AG09319 (cell line): ENCODE measurements at regions not wholly inside any gene's neighbourhood (a gene's known extent, or its start where the extent isn't known, plus 50 kb on each side); places are given as distances from the start of the nearest gene placed in this dataset.
"Not testable (repeated sequence)": the region's sequence is repeated elsewhere in the genome, so short reads cannot be mapped to it uniquely, and the experiment has no call there.

Experiments used
- DNase-seq: peaks from one replicate; pipeline ENCODE4 v3.0.0-alpha.2; 2010; ENCODE audit warnings: low read depth; ENCODE audit errors: extremely low read depth
- TF ChIP-seq, protein P1 (sequence below): IDR thresholded peaks from 2 replicates; pipeline ENCODE4 v1.5.1; 2011; ENCODE audit warnings: low read depth, mild to moderate bottlenecking, inconsistent platforms, low read length, moderate library complexity

DNA sequence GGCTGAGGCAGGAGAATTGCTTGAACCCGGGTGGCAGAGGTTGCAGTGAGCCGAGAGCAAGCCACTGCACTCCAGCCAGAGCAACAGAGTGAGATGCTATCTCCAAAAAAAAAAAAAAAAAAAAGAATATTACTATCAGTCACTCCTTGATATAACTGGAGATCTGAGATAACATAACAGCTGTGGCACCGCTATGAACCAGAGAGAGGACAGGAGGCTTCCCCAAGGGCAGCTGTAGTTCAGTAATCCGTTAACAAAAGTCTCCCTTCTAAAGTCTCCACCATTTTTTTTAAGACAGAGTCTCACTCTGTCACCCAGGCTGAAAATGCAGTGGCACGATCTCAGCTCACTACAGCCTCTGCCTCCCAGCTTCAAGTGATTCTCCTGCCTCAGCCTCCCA is 120.5 kb downstream of the SEPTIN7 start:
- DNase-seq, result not testable (repeated sequence)

DNA sequence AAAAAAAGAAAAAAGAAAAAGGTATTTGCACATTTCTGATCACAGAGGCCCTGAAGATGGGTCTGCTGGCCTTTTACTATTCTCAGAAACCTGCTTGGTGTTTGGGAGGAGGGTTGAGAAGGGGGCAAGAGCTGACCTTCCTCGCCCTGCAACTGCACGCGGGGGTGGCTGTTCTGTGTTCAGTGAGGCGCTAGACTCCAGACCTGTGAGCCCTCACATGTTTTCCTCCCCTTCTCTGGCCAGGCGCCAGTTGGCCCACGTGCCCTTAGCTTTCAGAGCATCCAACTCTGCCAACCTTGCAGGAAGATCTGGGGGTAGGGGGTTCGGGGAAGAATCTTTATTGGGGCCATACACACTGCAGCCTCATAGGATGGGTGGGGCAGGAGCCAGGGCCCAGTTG is 123.8 kb downstream of the SEPTIN7 start:
- DNase-seq, result not testable (repeated sequence)

DNA sequence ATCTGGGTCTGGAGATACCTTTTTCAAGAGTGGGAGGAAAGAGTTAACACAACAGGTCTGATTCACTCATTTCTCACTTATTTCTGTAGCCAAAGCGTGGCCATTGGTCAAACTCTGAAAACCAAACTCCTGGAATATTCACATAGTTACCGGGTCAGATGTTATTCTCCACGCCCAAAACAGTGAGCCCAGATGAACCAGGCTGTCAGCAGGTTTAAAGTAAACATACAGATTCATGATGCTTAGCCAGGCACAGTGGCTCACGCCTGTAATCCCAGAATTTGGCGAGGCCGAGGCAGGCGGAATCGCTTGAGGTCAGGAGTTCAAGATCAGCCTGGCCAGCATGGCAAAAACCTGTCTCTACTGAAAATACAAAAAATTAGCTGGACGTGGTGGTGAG is 126.1 kb downstream of the SEPTIN7 start:
- not testable (repeated sequence) for DNase-seq

DNA sequence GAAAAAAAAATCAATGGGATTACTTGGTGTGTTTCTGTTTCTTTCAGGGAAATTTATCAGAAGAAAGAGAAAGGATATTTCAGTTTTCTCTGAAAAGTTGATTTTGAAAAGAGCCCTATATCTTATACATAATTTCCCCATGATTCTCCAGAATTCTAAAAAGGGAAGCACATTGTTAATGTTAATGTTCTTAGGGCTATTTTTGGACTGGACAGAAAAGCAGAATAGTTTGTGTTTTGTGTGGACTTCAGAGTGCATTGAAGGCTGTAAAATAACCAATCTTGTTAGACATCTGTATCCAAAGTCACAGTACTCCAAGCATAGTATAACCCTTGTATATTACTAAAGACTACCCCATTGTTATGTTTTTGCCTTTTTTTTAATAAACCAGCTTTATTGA is 130.3 kb downstream of the SEPTIN7 start:
- DNase-seq, result not testable (repeated sequence)

DNA sequence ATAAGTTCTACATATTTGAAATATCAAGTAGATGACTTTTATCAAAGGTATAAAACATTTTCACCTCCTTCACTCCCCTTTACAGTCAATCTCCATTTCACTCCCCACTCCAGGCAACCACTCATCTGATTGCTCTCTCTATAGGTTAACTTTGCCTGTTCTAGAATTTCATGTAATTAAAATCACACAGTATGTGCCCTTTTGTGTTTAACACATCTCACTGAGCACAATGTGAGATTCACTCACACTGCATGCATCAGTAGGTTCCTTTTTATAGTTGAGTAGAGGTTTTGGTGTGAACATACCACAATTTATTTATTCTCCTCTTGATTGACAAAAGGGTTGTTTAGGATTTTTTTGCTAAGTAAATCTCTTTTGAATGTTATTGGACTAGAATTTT is 130.7 kb downstream of the SEPTIN7 start:
- not testable (repeated sequence) for DNase-seq

DNA sequence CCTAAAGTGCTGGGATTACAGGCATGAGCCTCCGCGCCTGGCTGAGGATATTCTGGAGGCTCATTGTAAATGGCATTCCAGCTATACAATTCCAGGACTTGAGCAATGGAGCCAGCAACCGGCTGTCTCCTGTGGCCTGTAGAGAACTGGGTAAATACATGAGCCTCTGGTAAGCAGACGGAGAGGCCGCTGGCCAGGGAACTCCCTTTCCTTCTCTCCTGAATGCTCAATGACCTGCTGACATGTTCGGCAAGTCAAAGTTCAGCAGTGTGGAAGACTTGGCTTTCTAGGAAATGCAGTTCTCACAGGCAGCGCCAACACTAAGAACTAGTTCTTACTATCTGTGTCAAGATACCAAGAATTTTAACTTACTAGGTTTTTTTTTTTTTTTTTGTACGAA is 139.8 kb downstream of the SEPTIN7 start:
- DNase-seq, result not testable (repeated sequence)

DNA sequence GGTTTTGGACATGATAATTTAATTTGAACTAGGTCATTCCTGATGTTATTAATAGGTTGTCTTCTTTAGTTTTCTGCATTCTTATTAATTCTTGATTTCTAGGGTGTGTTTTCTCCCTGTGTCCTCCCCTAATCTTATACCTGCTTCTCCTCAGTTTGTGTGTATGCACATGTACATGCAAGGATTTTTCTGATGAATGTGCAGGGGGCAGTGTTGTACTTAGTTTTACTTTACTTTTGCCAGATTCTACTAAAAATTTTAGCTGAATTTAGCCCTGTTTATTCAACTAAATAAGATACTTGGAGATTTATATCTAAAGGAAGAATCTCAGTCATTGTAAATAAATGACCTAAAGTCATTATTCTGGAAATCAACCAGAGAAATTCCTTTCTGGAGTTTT is 144.8 kb downstream of the SEPTIN7 start:
- DNase-seq, result not testable (repeated sequence)

DNA sequence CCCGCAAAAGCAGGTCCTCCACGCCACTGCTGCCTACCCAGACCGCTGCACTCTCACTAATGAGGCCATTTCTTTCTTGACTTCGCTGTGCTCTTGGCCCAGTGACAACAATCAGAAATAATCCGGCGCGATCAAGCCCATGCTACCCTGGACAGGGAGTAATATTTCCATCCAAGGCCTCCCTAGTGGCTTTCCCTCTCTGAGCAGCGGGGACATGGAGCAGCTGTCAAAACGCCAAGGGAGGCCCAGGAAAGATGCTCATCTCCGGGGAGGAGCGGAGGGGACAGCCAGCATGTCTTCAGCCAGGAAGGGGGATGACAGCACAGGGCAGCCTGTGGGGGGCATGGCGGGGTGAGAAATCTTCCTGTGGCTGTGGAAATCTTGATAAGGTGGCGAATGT is 154.9 kb downstream of the SEPTIN7 start:
- DNase-seq, result not testable (repeated sequence)

DNA sequence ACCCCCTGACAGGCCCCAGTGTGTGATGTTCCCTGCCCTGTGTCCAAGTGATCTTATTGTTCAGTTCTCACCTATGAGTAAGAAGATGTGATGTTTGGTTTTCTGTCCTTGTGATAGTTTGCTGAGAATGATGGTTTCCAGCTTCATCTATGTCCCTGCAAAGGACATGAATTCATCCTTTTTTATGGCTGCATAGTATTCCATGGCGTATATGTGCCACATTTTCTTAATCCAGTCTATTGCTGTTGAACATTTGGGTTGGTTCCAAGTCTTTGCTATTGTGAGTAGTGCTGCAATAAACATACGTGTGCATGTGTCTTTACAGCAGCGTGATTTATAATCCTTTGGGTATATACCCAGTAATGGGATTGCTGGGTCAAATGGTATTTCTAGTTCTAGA is 156.1 kb downstream of the SEPTIN7 start:
- DNase-seq, result not testable (repeated sequence)

DNA sequence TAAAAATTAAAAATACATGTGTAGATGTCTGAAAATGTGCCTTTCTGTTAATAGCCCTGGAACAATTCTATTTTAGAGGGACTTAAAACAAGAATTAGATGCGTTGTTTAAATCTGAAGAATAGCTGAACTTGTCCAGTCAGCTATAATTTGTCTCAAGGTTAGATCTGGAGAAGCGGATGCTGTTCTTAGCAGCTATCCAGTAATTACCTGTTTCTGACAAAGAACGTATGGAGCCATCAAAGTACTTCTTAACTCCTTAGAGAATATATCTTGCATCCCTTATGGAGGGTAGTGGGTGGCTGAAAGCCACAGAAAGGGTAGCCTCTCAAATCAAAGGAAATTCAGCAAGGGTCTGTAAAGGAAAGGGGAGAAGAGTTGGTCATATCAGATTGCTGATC is 160.4 kb downstream of the SEPTIN7 start:
- DNase-seq, result not testable (repeated sequence)

DNA sequence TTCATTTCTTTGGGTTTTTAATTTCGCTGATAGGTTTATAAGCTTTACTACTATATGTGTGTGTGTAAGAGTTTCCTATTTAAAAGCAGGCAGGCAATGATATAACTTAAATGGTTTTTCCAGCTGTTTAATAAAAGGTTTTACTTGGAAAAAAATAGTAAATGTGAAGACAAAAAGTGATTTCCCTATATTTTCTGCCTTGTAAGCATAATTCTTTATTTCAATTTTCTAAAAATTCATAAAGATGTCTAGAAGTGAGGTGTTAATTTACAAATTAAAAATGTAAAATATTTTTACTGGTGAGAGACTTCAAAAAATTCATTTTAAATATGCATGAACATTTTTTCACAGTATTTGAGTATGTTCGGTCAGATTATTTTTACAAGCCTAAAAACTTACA is 161.8 kb downstream of the SEPTIN7 start:
- not testable (repeated sequence) for DNase-seq

DNA sequence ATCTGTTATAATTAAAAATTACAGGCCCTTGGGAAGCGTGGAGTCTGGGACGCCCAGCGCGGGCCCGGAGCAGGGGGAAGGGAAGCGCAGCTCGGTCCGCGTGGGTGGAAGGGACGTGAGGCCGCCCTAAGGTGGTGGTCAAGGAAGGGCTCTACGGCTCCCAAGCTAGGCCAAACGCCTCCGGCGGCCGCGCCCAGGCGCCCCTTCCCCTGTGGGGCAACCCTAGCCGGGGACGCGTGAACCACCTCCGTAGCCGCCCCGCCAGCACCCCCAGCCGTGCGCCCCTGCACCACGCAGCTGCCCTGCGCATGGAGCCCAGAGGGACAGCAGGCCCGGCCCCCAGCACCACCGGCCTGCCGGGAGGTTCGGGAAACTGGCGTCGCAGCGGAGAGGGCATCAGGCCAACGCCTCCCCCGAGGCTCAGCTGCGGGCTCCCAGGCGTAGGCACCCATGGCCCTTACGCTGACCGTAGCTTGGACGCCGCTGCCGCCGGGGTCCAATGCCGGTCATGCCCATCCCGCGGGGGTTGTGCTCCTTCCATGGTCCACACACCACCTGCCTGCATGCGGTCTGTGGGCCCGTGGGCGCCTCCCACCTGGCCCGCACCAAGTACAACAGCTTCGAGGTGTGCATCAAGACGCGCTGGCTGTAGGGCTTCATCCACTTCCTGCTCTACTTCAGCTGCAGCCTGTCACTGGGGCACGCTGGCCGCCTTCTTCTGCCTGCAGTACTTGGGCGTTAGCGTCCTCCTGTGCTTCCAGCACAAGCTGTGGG is 166.7 kb downstream of the SEPTIN7 start:
- TF ChIP-seq, protein P1, sequence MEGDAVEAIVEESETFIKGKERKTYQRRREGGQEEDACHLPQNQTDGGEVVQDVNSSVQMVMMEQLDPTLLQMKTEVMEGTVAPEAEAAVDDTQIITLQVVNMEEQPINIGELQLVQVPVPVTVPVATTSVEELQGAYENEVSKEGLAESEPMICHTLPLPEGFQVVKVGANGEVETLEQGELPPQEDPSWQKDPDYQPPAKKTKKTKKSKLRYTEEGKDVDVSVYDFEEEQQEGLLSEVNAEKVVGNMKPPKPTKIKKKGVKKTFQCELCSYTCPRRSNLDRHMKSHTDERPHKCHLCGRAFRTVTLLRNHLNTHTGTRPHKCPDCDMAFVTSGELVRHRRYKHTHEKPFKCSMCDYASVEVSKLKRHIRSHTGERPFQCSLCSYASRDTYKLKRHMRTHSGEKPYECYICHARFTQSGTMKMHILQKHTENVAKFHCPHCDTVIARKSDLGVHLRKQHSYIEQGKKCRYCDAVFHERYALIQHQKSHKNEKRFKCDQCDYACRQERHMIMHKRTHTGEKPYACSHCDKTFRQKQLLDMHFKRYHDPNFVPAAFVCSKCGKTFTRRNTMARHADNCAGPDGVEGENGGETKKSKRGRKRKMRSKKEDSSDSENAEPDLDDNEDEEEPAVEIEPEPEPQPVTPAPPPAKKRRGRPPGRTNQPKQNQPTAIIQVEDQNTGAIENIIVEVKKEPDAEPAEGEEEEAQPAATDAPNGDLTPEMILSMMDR, result no peak
- DNase-seq, result no peak

DNA sequence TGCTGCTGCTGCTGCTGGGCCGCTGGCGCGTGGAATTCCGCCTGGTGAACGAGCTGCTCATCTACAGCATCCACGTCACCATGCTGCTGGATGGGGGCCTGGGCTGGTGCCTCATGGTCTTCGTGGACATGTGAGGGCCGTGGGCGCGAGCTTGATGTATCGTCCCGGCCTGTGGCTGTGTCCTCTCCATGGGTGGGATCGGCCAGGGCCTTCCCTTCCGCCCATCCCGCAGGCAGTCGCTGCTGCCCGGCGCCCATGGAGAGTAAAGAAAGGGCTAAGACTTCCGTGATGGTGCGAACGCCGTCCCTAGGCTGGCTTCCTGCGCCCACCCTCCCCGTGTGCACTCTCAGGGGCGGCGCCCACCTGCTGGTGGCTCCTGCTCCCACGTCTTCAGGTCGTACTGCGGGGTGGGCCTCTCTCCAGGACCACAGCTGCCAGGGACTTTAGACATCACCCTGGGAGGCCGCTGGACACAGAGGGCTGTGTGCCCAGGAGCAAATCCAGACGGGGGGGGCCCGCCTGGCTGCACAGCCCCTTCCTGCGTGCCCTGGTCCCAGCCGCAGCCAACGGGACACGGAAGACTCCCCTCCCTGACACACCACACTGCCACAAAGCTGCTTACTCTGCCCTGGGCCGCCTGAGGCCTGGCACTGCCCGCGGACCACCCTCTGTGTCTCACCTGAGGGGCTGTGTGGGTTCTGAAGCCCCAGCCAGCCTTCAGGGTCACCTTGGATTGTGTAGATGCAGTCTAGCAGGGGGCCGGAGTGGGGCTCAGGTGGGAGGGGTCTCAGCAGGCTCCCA is 167.5 kb downstream of the SEPTIN7 start:
- TF ChIP-seq, protein P1, result no peak
- DNase-seq, result no peak

DNA sequence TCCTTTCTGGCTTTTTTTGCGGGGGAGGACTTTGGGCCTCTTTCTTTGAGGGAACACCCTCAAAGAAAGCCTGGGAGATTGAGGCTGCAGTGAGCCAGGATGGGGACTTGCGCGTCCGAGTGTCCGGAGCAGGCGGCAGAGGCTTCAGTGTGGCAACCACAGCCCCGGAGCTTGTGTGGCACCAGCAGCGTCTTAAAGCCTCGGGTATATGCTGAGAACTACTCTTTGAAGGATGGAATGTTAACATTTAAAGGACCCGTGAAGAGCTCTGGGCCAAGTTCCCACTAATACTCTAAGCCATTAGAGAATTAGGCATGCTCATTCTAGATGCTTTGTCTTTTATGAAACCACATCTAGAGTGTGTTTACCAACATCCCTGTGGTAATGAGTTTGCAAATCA is 168.2 kb downstream of the SEPTIN7 start:
- TF ChIP-seq, protein P1, result no peak
- no peak for DNase-seq
